GM18909 (cell line): ENCODE measurements at regions not wholly inside any gene's neighbourhood (a gene's known extent, or its start where the extent isn't known, plus 50 kb on each side); places are given as distances from the start of the nearest gene placed in this dataset.

Source experiments
- ATAC-seq: cut with Tn5 transposase; IDR thresholded peaks from one replicate; pipeline ENCODE4 v1.9.1; 2021; ENCODE audit warnings: mild to moderate bottlenecking; ENCODE audit not compliant: unreplicated experiment, poor library complexity

- ATAC-seq: no peak
Measured at GRCh38 chr11:21814169-21814568, 378.7 kb upstream of the ANO5 start.

- ATAC-seq: no peak
Measured at GRCh38 chr11:21817696-21818095, 375.2 kb upstream of the ANO5 start.

- no peak for ATAC-seq
Measured at GRCh38 chr11:21820176-21820575, 372.7 kb upstream of the ANO5 start.

- no peak for ATAC-seq
Measured at GRCh38 chr11:21825127-21825526, 367.8 kb upstream of the ANO5 start.

- ATAC-seq: no peak
Measured at GRCh38 chr11:21838427-21838826, 354.5 kb upstream of the ANO5 start.

GRCh38 chr11:21839796-21840195, 353.1 kb upstream of the ANO5 start:
- ATAC-seq: no peak

- ATAC-seq: no peak
Measured at GRCh38 chr11:21861314-21861713, 331.6 kb upstream of the ANO5 start.

GRCh38 chr11:21865541-21865940, 327.3 kb upstream of the ANO5 start:
- ATAC-seq: no peak

- ATAC-seq: no peak
Measured at GRCh38 chr11:21866781-21867180, 326.1 kb upstream of the ANO5 start.

GRCh38 chr11:21877151-21877550, 315.7 kb upstream of the ANO5 start:
- no peak for ATAC-seq

GRCh38 chr11:21883354-21883753, 309.5 kb upstream of the ANO5 start:
- no peak for ATAC-seq

- ATAC-seq: no peak
Measured at GRCh38 chr11:21888814-21889213, 304.1 kb upstream of the ANO5 start.

- ATAC-seq: no peak
Measured at GRCh38 chr11:21892736-21893564, 299.9 kb upstream of the ANO5 start.

- no peak for ATAC-seq
Measured at GRCh38 chr11:21893565-21893867, 299.4 kb upstream of the ANO5 start.

- no peak for ATAC-seq
Measured at GRCh38 chr11:21894492-21894891, 298.4 kb upstream of the ANO5 start.

GRCh38 chr11:21895686-21896085, 297.2 kb upstream of the ANO5 start:
- ATAC-seq: no peak

- no peak for ATAC-seq
Measured at GRCh38 chr11:21896216-21896615, 296.7 kb upstream of the ANO5 start.

- no peak for ATAC-seq
Measured at GRCh38 chr11:21896746-21897602, 295.9 kb upstream of the ANO5 start.

- ATAC-seq: no peak
Measured at GRCh38 chr11:21897752-21898151, 295.1 kb upstream of the ANO5 start.

GRCh38 chr11:21908211-21908610, 284.7 kb upstream of the ANO5 start:
- no peak for ATAC-seq

- no peak for ATAC-seq
Measured at GRCh38 chr11:21909145-21909544, 283.7 kb upstream of the ANO5 start.

- no peak for ATAC-seq
Measured at GRCh38 chr11:21911061-21911460, 281.8 kb upstream of the ANO5 start.
